Heart left ventricle (tissue), 13 donors: ENCODE measurements at regions not wholly inside any gene's neighbourhood (a gene's known extent, or its start where the extent isn't known, plus 50 kb on each side); places are given as distances from the start of the nearest gene placed in this dataset.

ENCODE experiments used
- POLR2A ChIP-seq, 2 donors: fragments of 450-650 bp; IDR thresholded peaks; one replicate each; pipeline ENCODE4 v1.6.1; 2017; ENCODE audit warnings: antibody characterized with exemption in 2 of 2, mild to moderate bottlenecking in 2 of 2, moderate library complexity in 2 of 2
- TF ChIP-seq, protein P1 (sequence below), 12 donors: fragments of 200-600 bp; sonication (generic) in 4 of 12; IDR thresholded peaks; one replicate each; pipeline versions ENCODE4 v1.5.0 to v1.8.0; 2018 to 2022; ENCODE audit warnings: antibody characterized with exemption in 12 of 12, mild to moderate bottlenecking in 5 of 12
- donor health status: ischemic (EF 13 %, LVEDD 7.1; RV severe dilation, severe dysfunction).
- donor health status: DM: no; HTN: yes; CAD: no.
- donor health status: DM: no; HTN: no; CAD: no.
- donor health status: ischemic (EF 25% LVEDD 6.9; RV normal size, moderate dysfunction).
- donor health status: ischemic (EF 25% LVEDD 5.7; RV mildly dilated, moderate dysfunction).
- donor health status: ischemic (EF 35%, LVEDD 5.7; RV mildly dilated, moderate dysfunction).
- donor health status: nonischemic (EF 11% LVEDD 7.7; RV severe dilation, severe dysfunction).
- donor health status: DM: yes; HTN: yes; CAD: no.
- donor health status: PGD.
- donor health status: ischemic (EF 29% LVEDD 5.4; RV normal size, mild dysfunction).
- donor health status: nonischemic (EF 23%, LVEDD 6.1; RV moderate dilation, normal function).

DNA sequence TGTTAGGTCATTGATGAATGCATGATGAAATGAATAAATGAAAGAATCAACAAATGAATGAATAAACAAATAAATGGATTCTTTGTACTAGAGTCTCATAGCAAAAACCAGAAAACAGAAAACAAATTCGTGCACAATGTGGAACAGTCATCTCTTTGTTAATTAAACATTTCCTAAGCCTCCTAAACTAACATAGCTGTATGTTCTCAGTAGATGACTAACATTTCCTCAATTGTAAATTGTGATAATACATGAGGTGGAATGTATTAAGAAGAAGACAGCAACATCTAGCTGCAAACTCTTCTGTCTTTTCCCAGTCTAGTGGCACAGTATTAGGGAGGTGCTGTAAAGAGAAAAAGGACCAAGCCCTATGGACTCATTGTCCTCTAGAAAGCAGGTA is 1021.0 kb downstream of the MCTP2 start:
- TF ChIP-seq POLR2A (IDR thresholded peaks at IDR 0.05) = no peak
- TF ChIP-seq, protein P1, sequence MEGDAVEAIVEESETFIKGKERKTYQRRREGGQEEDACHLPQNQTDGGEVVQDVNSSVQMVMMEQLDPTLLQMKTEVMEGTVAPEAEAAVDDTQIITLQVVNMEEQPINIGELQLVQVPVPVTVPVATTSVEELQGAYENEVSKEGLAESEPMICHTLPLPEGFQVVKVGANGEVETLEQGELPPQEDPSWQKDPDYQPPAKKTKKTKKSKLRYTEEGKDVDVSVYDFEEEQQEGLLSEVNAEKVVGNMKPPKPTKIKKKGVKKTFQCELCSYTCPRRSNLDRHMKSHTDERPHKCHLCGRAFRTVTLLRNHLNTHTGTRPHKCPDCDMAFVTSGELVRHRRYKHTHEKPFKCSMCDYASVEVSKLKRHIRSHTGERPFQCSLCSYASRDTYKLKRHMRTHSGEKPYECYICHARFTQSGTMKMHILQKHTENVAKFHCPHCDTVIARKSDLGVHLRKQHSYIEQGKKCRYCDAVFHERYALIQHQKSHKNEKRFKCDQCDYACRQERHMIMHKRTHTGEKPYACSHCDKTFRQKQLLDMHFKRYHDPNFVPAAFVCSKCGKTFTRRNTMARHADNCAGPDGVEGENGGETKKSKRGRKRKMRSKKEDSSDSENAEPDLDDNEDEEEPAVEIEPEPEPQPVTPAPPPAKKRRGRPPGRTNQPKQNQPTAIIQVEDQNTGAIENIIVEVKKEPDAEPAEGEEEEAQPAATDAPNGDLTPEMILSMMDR (IDR thresholded peaks at IDR 0.05) = no peak
